ENCODE measurements at regions not wholly inside any gene's neighbourhood (a gene's known extent, or its start where the extent isn't known, plus 50 kb on each side); places are given as distances from the start of the nearest gene placed in this dataset.

- no peak for TF ChIP-seq CTCF (conservative IDR thresholded peaks at IDR 0.05)
- TF ChIP-seq EZH2 (IDR thresholded peaks at IDR 0.05; ENCODE audit: low read depth) = no peak
Measured at GRCh38 chr20:55469074-55469473, 536.2 kb downstream of the CBLN4 start.

Data from PC-9 (cell line).